GM10248 (cell line): ENCODE measurements at regions not wholly inside any gene's neighbourhood (a gene's known extent, or its start where the extent isn't known, plus 50 kb on each side); places are given as distances from the start of the nearest gene placed in this dataset.

Source experiments
- CTCF ChIA-PET: fragments of 300-600 bp; sonication (Branson Sonifier 250); formaldehyde crosslinking; extraction: SDS; loops from one replicate; lab custom pipeline; 2021; ENCODE audit warnings: antibody characterized with exemption; lab: Yijun Ruan, JAX
- POLR2A ChIA-PET: fragments of 350-650 bp; sonication (Branson Sonifier 250); formaldehyde crosslinking; extraction: SDS; loops from one replicate; lab custom pipeline; 2020; ENCODE audit warnings: antibody characterized with exemption; lab: Yijun Ruan, JAX
- DNase-seq: peaks from one replicate; pipeline ENCODE4 v3.0.0; 2012; ENCODE audit errors: extremely low spot score
- TF ChIP-seq, protein P1 (sequence below): IDR thresholded peaks from 2 replicates; pipeline ENCODE4 v1.5.1; 2012; ENCODE audit warnings: mild to moderate bottlenecking, low read depth; ENCODE audit errors: extremely low read depth, missing control alignments, control extremely low read depth

DNA sequence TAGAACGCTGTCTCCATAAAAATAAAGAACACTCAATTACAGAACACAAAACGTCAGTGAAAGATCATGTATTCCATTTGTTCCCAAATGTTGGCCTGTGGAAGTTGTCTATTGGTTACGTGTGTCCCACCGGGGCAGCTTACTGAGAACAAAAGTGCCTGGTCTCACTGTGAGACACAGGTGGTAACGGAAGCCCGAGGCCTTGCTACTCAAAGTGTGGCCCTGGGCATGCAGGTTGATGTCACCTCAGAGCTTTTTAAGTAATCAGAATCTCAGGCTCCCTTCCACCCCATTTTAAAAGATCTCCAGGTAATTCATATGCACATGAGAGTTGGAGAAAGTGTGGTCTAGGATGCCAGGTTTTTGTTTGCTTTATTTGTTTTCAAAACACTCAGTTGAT is 422.5 kb upstream of the OPRM1 start:
- ChIA-PET POLR2A (no interaction called here), CTCF (no interaction called here)
- DNase-seq = no peak
- TF ChIP-seq, protein P1, sequence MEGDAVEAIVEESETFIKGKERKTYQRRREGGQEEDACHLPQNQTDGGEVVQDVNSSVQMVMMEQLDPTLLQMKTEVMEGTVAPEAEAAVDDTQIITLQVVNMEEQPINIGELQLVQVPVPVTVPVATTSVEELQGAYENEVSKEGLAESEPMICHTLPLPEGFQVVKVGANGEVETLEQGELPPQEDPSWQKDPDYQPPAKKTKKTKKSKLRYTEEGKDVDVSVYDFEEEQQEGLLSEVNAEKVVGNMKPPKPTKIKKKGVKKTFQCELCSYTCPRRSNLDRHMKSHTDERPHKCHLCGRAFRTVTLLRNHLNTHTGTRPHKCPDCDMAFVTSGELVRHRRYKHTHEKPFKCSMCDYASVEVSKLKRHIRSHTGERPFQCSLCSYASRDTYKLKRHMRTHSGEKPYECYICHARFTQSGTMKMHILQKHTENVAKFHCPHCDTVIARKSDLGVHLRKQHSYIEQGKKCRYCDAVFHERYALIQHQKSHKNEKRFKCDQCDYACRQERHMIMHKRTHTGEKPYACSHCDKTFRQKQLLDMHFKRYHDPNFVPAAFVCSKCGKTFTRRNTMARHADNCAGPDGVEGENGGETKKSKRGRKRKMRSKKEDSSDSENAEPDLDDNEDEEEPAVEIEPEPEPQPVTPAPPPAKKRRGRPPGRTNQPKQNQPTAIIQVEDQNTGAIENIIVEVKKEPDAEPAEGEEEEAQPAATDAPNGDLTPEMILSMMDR = no peak

DNA sequence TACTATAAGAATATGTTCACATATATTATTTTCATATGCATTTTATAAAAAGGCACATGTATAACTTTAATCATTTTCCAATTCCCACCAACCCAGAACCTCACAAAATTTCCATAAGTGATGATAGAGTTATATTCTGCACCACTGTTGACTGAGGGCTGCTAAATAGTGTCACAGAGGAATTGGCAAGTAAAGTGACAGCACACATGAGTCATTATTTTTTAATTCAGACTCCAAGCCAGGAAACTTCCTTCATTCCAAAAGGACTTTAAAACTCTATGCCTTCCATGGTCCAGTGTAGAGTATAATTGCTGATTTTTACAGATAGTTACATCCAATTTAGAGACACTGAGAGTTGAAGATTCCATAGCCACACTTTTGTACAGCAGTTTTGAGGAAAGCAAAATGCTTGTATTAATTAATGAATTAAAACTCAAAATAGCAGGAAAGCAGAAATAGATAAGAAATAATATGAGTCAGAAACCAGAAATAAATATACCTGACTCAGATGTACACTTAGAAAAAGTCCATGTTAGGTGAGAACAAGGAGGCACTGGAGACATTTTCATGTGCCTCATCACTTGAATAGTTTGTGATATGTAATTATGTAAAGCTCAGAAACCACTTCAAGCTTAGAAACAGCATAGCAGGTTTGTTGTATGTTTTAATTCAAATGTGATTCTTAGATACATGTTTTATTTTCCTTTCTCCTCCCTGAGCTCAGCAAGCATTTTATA is 425.2 kb upstream of the OPRM1 start:
- ChIA-PET POLR2A (no interaction called here), CTCF (interaction anchor here (1.3 kb wide), 1 partner anchor 39 kb away, joined by 3 read pairs; no protein-coding TSS in a partner anchor)
- TF ChIP-seq, protein P1 = no peak
- no peak for DNase-seq

DNA sequence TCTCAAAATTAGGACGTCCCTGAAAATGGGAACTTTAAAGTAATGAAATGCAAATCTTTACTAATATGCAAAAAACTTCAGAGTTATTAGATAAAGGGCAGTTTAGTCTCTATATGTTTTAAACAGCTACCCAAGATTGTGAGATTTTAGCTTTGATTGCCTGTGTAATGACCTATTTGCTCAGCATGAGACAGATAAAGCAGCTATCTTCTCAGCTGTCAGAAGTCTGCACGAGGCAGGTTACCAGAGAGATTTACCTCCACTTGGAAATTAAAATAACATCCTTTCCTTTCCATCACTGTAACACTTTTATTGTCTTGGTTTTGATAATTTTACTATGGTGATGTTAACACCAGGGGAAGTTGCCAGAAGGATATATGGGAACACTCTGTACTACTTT is 436.6 kb upstream of the OPRM1 start:
- DNase-seq = no peak
- ChIA-PET CTCF (no interaction called here), POLR2A (no interaction called here)
- TF ChIP-seq, protein P1 = no peak

DNA sequence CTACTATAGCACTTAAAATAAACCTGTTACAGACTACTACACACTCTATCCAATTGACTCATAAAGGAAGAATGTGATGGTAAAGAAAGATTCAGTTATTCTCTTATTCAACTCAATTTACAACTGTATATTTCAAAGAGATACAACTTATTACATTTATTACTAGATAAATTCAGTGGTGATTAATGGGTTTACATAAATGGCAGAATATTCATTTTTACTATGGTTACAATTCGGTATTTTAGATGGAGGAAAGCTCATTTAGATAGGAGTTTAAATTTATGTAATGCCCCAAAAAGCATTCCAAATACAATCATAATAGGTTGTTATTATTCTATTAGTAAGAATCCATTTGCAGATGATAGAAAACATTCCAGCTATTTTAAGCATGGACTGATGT is 439.1 kb upstream of the OPRM1 start:
- ChIA-PET CTCF (no interaction called here), POLR2A (no interaction called here)
- TF ChIP-seq, protein P1 = no peak

DNA sequence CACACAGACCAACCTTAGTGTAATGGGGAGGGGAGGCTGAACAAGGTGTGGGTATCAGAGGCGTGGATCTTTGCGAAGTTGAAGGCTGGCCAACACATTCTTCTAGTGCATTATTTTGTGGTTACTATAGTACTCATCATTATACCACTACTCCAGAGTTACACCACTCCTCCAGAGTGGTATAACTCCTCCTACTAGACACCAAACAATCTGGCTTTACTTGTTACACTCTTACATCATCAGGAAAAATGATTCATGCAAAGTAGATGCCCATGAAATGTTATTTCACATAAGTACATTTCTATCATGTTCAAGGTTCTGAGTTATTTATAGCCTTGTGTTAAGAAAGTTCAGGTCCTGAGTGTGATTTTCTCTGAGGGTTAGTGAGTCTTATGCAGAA is 443.1 kb upstream of the OPRM1 start:
- CTCF ChIA-PET = no interaction called here
- TF ChIP-seq, protein P1 = no peak

More for the DNA sequence above, 439.1 kb upstream of the OPRM1 start:
- DNase-seq = no peak

DNA sequence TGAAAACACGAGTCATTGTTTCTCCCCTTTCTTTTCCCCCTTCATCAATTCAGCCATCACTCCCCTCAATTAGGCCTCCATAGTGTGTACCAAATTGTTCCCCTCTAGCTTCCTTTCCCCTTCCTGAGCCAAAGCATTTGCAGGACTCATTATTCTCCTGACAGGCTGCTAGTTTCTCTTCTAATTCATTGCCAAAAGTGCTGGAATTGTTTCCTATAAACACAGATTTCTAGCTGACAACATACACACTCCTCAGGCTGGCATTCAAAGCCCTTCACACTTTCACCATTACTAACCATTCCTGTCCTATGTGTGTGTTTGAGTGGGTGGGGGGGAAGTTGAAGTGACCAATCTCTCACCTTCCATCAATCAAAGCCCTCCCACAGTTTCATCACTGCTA is 444.2 kb upstream of the OPRM1 start:
- DNase-seq = no peak

More for the DNA sequence above, 443.1 kb upstream of the OPRM1 start:
- POLR2A ChIA-PET = no interaction called here
- no peak for DNase-seq

More for the DNA sequence above, 444.2 kb upstream of the OPRM1 start:
- CTCF ChIA-PET = no interaction called here
- POLR2A ChIA-PET = no interaction called here
- TF ChIP-seq, protein P1 = no peak
